HepG2 (cell line): ENCODE measurements at regions not wholly inside any gene's neighbourhood (a gene's known extent, or its start where the extent isn't known, plus 50 kb on each side); places are given as distances from the start of the nearest gene placed in this dataset.

Experiments used
- ARID5B ChIP-seq: IDR thresholded peaks from 2 replicates; pipeline ENCODE4 v1.4.0; 2020; ENCODE audit warnings: mild to moderate bottlenecking, missing genetic modification reagents
- CREM ChIP-seq, 2 experiments: sonication (generic) in 1 of 2; formaldehyde crosslinking in 1 of 2; IDR thresholded peaks; 2 replicates each; pipeline versions ENCODE4 v1.4.0 to v1.6.1; 2016 to 2020; ENCODE audit warnings: antibody characterized with exemption in 1 of 2, mild to moderate bottlenecking in 1 of 2, missing genetic modification reagents in 1 of 2
- FOSL2 ChIP-seq: sonication (generic); formaldehyde crosslinking; IDR thresholded peaks from 2 replicates; pipeline ENCODE4 v1.4.0; 2020; ENCODE audit warnings: missing genetic modification reagents
- HHEX ChIP-seq: IDR thresholded peaks from 2 replicates; pipeline ENCODE4 v1.6.1; 2016; ENCODE audit warnings: control low read depth
- HMG20B ChIP-seq: conservative IDR thresholded peaks from 2 replicates; pipeline ENCODE4 v1.6.1; 2016; ENCODE audit warnings: missing genetic modification reagents, missing compliant biosample characterization
- MED8 ChIP-seq: sonication (generic); formaldehyde crosslinking; IDR thresholded peaks from 2 replicates; pipeline ENCODE4 v1.8.1; 2023; ENCODE audit warnings: mild to moderate bottlenecking, missing genetic modification reagents; ENCODE audit not compliant: insufficient replicate concordance
- MIXL1 ChIP-seq: IDR thresholded peaks from 2 replicates; pipeline ENCODE4 v1.6.1; 2016
- NFATC3 ChIP-seq: sonication (generic); formaldehyde crosslinking; IDR thresholded peaks from 2 replicates; pipeline ENCODE4 v1.5.1; 2020; ENCODE audit warnings: mild to moderate bottlenecking, missing genetic modification reagents
- POLR2AphosphoS2 ChIP-seq: IDR thresholded peaks from 2 replicates; pipeline ENCODE4 v1.6.1; 2011; ENCODE audit warnings: low read depth, low read length, improper control_type of control experiment
- SIX4 ChIP-seq: sonication (generic); formaldehyde crosslinking; IDR thresholded peaks from 2 replicates; pipeline ENCODE4 v1.4.0; 2020; ENCODE audit warnings: missing genetic modification reagents
- SMAD1 ChIP-seq: sonication (generic); formaldehyde crosslinking; IDR thresholded peaks from 2 replicates; pipeline ENCODE4 v1.4.0; 2020; ENCODE audit warnings: missing genetic modification reagents, low read depth, mild to moderate bottlenecking, borderline replicate concordance
- SOX13 ChIP-seq, 3 experiments: fragments of 450-650 bp in 1 of 3; sonication (generic) in 1 of 3; formaldehyde crosslinking in 1 of 3; IDR thresholded peaks in 2 of 3; conservative IDR thresholded peaks in 1 of 3; 2 replicates each; pipeline versions ENCODE4 v1.5.0 to v1.6.1; 2016 to 2020; ENCODE audit warnings: antibody characterized with exemption in 1 of 3, mild to moderate bottlenecking in 1 of 3, missing compliant biosample characterization in 1 of 3, missing genetic modification reagents in 1 of 3, moderate library complexity in 1 of 3
- SYNCRIP ChIP-seq: fragments of 200-400 bp; formaldehyde crosslinking; IDR thresholded peaks from 2 replicates; pipeline ENCODE4 v1.6.1; 2018; ENCODE audit warnings: mild to moderate bottlenecking, low read depth, low read length; ENCODE audit not compliant: insufficient read depth
- THYN1 ChIP-seq: sonication (generic); formaldehyde crosslinking; IDR thresholded peaks from 2 replicates; pipeline ENCODE4 v1.8.1; 2023; ENCODE audit warnings: low read depth, mild to moderate bottlenecking, moderate library complexity, missing genetic modification reagents, borderline replicate concordance
- ZEB1 ChIP-seq: IDR thresholded peaks from 2 replicates; pipeline ENCODE4 v1.6.1; 2012; ENCODE audit warnings: mild to moderate bottlenecking, low read depth, inconsistent platforms; ENCODE audit not compliant: insufficient replicate concordance
- ZNF292 ChIP-seq: sonication (generic); formaldehyde crosslinking; IDR thresholded peaks from 2 replicates; pipeline ENCODE4 v1.8.1; 2022; ENCODE audit warnings: mild to moderate bottlenecking, low read depth, missing genetic modification reagents, borderline replicate concordance
- ZNF850 ChIP-seq: sonication (generic); formaldehyde crosslinking; conservative IDR thresholded peaks from 2 replicates; pipeline ENCODE4 v1.9.0; 2021; ENCODE audit warnings: mild to moderate bottlenecking, missing genetic modification reagents
- TF ChIP-seq, protein P1 (sequence below): sonication (generic); formaldehyde crosslinking; IDR thresholded peaks from 2 replicates; pipeline ENCODE4 v1.4.0; 2020; ENCODE audit warnings: missing genetic modification reagents
- TF ChIP-seq, protein P2 (sequence below): sonication (generic); formaldehyde crosslinking; IDR thresholded peaks from 2 replicates; pipeline ENCODE4 v1.4.0; 2020; ENCODE audit warnings: mild to moderate bottlenecking, missing genetic modification reagents, borderline replicate concordance

GRCh38 chr22:19603767-19604166 is 79.6 kb upstream of the CLDN5 start (continued):
- TF ChIP-seq, protein P1, sequence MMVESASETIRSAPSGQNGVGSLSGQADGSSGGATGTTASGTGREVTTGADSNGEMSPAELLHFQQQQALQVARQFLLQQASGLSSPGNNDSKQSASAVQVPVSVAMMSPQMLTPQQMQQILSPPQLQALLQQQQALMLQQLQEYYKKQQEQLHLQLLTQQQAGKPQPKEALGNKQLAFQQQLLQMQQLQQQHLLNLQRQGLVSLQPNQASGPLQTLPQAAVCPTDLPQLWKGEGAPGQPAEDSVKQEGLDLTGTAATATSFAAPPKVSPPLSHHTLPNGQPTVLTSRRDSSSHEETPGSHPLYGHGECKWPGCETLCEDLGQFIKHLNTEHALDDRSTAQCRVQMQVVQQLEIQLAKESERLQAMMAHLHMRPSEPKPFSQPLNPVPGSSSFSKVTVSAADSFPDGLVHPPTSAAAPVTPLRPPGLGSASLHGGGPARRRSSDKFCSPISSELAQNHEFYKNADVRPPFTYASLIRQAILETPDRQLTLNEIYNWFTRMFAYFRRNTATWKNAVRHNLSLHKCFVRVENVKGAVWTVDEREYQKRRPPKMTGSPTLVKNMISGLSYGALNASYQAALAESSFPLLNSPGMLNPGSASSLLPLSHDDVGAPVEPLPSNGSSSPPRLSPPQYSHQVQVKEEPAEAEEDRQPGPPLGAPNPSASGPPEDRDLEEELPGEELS (CRISPR knock-in tag): 0 out of 2 replicates have a peak, but pooled peaks have one; percentile 10
- 0 out of 2 replicates have a peak, but pooled peaks have one; percentile 6 for TF ChIP-seq ZNF292 (CRISPR knock-in tag)
- no peak for TF ChIP-seq THYN1 (CRISPR knock-in tag)
- peak; percentile 66 for TF ChIP-seq HHEX
- TF ChIP-seq, protein P2, sequence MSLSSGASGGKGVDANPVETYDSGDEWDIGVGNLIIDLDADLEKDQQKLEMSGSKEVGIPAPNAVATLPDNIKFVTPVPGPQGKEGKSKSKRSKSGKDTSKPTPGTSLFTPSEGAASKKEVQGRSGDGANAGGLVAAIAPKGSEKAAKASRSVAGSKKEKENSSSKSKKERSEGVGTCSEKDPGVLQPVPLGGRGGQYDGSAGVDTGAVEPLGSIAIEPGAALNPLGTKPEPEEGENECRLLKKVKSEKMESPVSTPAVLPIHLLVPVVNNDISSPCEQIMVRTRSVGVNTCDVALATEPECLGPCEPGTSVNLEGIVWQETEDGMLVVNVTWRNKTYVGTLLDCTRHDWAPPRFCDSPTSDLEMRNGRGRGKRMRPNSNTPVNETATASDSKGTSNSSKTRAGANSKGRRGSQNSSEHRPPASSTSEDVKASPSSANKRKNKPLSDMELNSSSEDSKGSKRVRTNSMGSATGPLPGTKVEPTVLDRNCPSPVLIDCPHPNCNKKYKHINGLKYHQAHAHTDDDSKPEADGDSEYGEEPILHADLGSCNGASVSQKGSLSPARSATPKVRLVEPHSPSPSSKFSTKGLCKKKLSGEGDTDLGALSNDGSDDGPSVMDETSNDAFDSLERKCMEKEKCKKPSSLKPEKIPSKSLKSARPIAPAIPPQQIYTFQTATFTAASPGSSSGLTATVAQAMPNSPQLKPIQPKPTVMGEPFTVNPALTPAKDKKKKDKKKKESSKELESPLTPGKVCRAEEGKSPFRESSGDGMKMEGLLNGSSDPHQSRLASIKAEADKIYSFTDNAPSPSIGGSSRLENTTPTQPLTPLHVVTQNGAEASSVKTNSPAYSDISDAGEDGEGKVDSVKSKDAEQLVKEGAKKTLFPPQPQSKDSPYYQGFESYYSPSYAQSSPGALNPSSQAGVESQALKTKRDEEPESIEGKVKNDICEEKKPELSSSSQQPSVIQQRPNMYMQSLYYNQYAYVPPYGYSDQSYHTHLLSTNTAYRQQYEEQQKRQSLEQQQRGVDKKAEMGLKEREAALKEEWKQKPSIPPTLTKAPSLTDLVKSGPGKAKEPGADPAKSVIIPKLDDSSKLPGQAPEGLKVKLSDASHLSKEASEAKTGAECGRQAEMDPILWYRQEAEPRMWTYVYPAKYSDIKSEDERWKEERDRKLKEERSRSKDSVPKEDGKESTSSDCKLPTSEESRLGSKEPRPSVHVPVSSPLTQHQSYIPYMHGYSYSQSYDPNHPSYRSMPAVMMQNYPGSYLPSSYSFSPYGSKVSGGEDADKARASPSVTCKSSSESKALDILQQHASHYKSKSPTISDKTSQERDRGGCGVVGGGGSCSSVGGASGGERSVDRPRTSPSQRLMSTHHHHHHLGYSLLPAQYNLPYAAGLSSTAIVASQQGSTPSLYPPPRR (CRISPR knock-in tag): peak; percentile 26; the same call in 1 of the 2 replicates
- no peak for TF ChIP-seq ZEB1
- TF ChIP-seq MIXL1: 0 out of 2 replicates have a peak, but pooled peaks have one; percentile 20
- no peak for TF ChIP-seq POLR2AphosphoS2
- TF ChIP-seq SOX13 (IDR thresholded peaks at IDR 0.05): 0 out of 2 replicates have a peak, but pooled peaks have one; percentile 28
- peak in 1 of 2 experiments; percentile 64; a peak in 2 of 4 replicates for TF ChIP-seq SOX13 (CRISPR knock-in tag; conservative IDR thresholded peaks at IDR 0.05 in 1 of 2, IDR thresholded peaks at IDR 0.05 in 1 of 2)
- no peak for TF ChIP-seq SIX4
- peak; percentile 33; the same call in 1 of the 2 replicates for TF ChIP-seq HMG20B (CRISPR knock-in tag)
- no peak for TF ChIP-seq SMAD1 (CRISPR knock-in tag)
- TF ChIP-seq CREM (IDR thresholded peaks at IDR 0.05): no peak; the same call in 1 of the 2 replicates
- TF ChIP-seq CREM (CRISPR knock-in tag; IDR thresholded peaks at IDR 0.05): no peak
- 0 out of 2 replicates have a peak, but pooled peaks have one; percentile 8 for TF ChIP-seq FOSL2 (CRISPR knock-in tag)
- no peak for TF ChIP-seq MED8 (CRISPR knock-in tag)
- TF ChIP-seq NFATC3: no peak
- peak; percentile 20; the same call in 1 of the 2 replicates for TF ChIP-seq ARID5B (CRISPR knock-in tag)
- no peak for TF ChIP-seq ZNF850 (CRISPR knock-in tag)
- no peak for TF ChIP-seq SYNCRIP
